GM12891 (cell line): ENCODE measurements at regions not wholly inside any gene's neighbourhood (a gene's known extent, or its start where the extent isn't known, plus 50 kb on each side); places are given as distances from the start of the nearest gene placed in this dataset.

ENCODE experiments used
- DNase-seq: peaks from one replicate; pipeline ENCODE4 v3.0.0; 2011; ENCODE audit warnings: low spot score; ENCODE audit not compliant: insufficient read length
- FAIRE-seq: peaks from 2 replicates; lab custom pipeline; 2011; peaks lifted over from hg19 to GRCh38; lab: Jason Lieb, UNC
- PAX5 ChIP-seq: IDR thresholded peaks from 2 replicates; pipeline ENCODE4 v1.6.1; 2011; ENCODE audit warnings: low read length, moderate library complexity, mild to moderate bottlenecking; ENCODE audit not compliant: insufficient read depth, severe bottlenecking
- POLR2A ChIP-seq: IDR thresholded peaks from 2 replicates; pipeline ENCODE4 v1.6.1; 2011; ENCODE audit warnings: low read depth, low read length, control low read depth
- POLR2AphosphoS5 ChIP-seq: IDR thresholded peaks from 2 replicates; pipeline ENCODE4 v1.6.1; 2011; ENCODE audit warnings: low read depth, low read length, control low read depth
- POU2F2 ChIP-seq: IDR thresholded peaks from 2 replicates; pipeline ENCODE4 v1.6.1; 2011; ENCODE audit warnings: low read depth, mild to moderate bottlenecking, control low read depth, low read length, moderate library complexity
- SPI1 ChIP-seq: IDR thresholded peaks from 2 replicates; pipeline ENCODE4 v1.6.1; 2011; ENCODE audit warnings: low read depth, low read length, control low read depth
- TAF1 ChIP-seq: IDR thresholded peaks from 2 replicates; pipeline ENCODE4 v1.6.1; 2011; ENCODE audit warnings: low read depth, low read length, control low read depth

- FAIRE-seq = no peak
- no peak for DNase-seq
- TF ChIP-seq TAF1 (no peak), SPI1 (0 out of 2 replicates have a peak, but pooled peaks have one; percentile 4), POU2F2 (no peak), PAX5 (no peak), POLR2AphosphoS5 (no peak), POLR2A (no peak)
These were observed 54.8 kb upstream of the SPON1 start for GRCh38 chr11:13907678-13908077.

GRCh38 chr11:13908535-13908934 is 54.0 kb upstream of the SPON1 start:
- TF ChIP-seq POLR2AphosphoS5 (no peak), TAF1 (no peak), POLR2A (no peak), SPI1 (no peak), PAX5 (no peak), POU2F2 (no peak)
- no peak for DNase-seq
- no peak for FAIRE-seq
